GM12878 (cell line): ENCODE measurements at regions not wholly inside any gene's neighbourhood (a gene's known extent, or its start where the extent isn't known, plus 50 kb on each side); places are given as distances from the start of the nearest gene placed in this dataset.

Experiments used
- ATAC-seq: fragments of 200-7000 bp; cut with Tn5 transposase; 3 replicates; pipeline ENCODE4 v1.9.1; 2020; ENCODE audit warnings: mild to moderate bottlenecking, moderate library complexity
- BruUV-seq: library from RNA; stranded (reverse); fragments of 400-500 nt; replicated peaks from 2 replicates; lab custom pipeline; 2021; lab: Mats Ljungman, UMichigan
- CTCF ChIA-PET: fragments of 300-600 bp; sonication (Branson Sonifier 250); formaldehyde crosslinking; extraction: SDS; loops from one replicate; lab custom pipeline; 2021; ENCODE audit warnings: inconsistent platforms; lab: Yijun Ruan, JAX
- POLR2A ChIA-PET: fragments of 350-600 bp; formaldehyde crosslinking; extraction: SDS; loops from one replicate; lab custom pipeline; 2021; ENCODE audit warnings: inconsistent platforms; lab: Charles Lee
- RAD21 ChIA-PET: fragments of 300-600 bp; sonication (Branson Sonifier 250); formaldehyde crosslinking; loops from one replicate; lab custom pipeline; 2023; ENCODE audit warnings: antibody characterized with exemption; ENCODE audit not compliant: unreplicated experiment; lab: Charles Lee
- SMC1A ChIA-PET: fragments of 300-600 bp; sonication (Branson Sonifier 250); formaldehyde crosslinking; loops from one replicate; lab custom pipeline; 2023; ENCODE audit not compliant: unreplicated experiment, uncharacterized antibody; lab: Charles Lee
- DNase-seq: peaks from one replicate; pipeline ENCODE4 v3.0.0-alpha.2; 2011; ENCODE audit warnings: low read depth, low spot score
- FAIRE-seq: peaks from 3 replicates; lab custom pipeline; 2011; peaks lifted over from hg19 to GRCh38; lab: Jason Lieb, UNC
- H2AFZ ChIP-seq: 2 replicates; pipeline ENCODE4 v1.6.0; 2011; ENCODE audit warnings: low read depth, low read length, control low read depth; ENCODE audit not compliant: control insufficient read depth
- H3K27ac ChIP-seq: 2 replicates; pipeline ENCODE4 v1.5.1; 2011; ENCODE audit warnings: control low read depth; ENCODE audit not compliant: control insufficient read depth, insufficient read depth
- H3K27me3 ChIP-seq, 2 experiments: replicated peaks in 1 of 2; 2 replicates each; pipeline versions ENCODE4 v1.6.0 to v1.6.1; 2011; ENCODE audit warnings: low read length in 1 of 2; ENCODE audit not compliant: control insufficient read depth in 2 of 2, insufficient read depth in 2 of 2
- H3K36me3 ChIP-seq, 2 experiments: 2 replicates each; pipeline ENCODE4 v1.5.1; 2011; ENCODE audit warnings: low read length in 1 of 2; ENCODE audit not compliant: control insufficient read depth in 2 of 2, insufficient read depth in 2 of 2
- H3K4me1 ChIP-seq: 2 replicates; pipeline ENCODE4 v1.6.1; 2011; ENCODE audit warnings: mild to moderate bottlenecking, low read length, moderate library complexity, mixed read lengths; ENCODE audit not compliant: control insufficient read depth, insufficient read depth
- H3K4me2 ChIP-seq: 2 replicates; pipeline ENCODE4 v1.6.0; 2011; ENCODE audit warnings: control low read depth; ENCODE audit not compliant: control insufficient read depth, insufficient read depth
- H3K4me3 ChIP-seq: fragments of 200-600 bp; sonication (generic); 2 replicates; pipeline ENCODE4 v1.5.1; 2016
- H3K79me2 ChIP-seq: 2 replicates; pipeline ENCODE4 v1.6.0; 2011; ENCODE audit warnings: low read length; ENCODE audit not compliant: control insufficient read depth, insufficient read depth
- H3K9ac ChIP-seq: 2 replicates; pipeline ENCODE4 v1.8.0; 2011; ENCODE audit warnings: low read length, control low read depth, mixed read lengths; ENCODE audit not compliant: control insufficient read depth, insufficient read depth
- H3K9me3 ChIP-seq: replicated peaks from 3 replicates; pipeline ENCODE4 v1.5.1; 2011; ENCODE audit warnings: mild to moderate bottlenecking, low read length; ENCODE audit not compliant: control insufficient read depth, insufficient read depth
- H4K20me1 ChIP-seq: 2 replicates; pipeline ENCODE4 v1.6.0; 2011; ENCODE audit not compliant: control insufficient read depth, insufficient read depth
- CBFB ChIP-seq: IDR thresholded peaks from 2 replicates; pipeline ENCODE4 v1.6.1; 2016; ENCODE audit warnings: antibody characterized with exemption, low read depth
- CREM ChIP-seq: IDR thresholded peaks from 2 replicates; pipeline ENCODE4 v1.6.1; 2014; ENCODE audit warnings: antibody characterized with exemption, low read depth
- EZH2 ChIP-seq: IDR thresholded peaks from 2 replicates; pipeline ENCODE4 v1.6.1; 2012; ENCODE audit warnings: low read depth, mild to moderate bottlenecking, control low read depth, inconsistent platforms, low read length, borderline replicate concordance; ENCODE audit not compliant: control insufficient read depth
- FOS ChIP-seq: IDR thresholded peaks from 3 replicates; pipeline ENCODE4 v1.6.1; 2011; ENCODE audit warnings: borderline replicate concordance; ENCODE audit not compliant: insufficient read length; ENCODE audit errors: extremely low read depth
- NR2C1 ChIP-seq: fragments of 450-650 bp; IDR thresholded peaks from 2 replicates; pipeline ENCODE4 v1.6.1; 2017; ENCODE audit warnings: antibody characterized with exemption, mild to moderate bottlenecking, moderate library complexity
- POLR2AphosphoS5 ChIP-seq: IDR thresholded peaks from 2 replicates; pipeline ENCODE4 v1.6.1; 2011; ENCODE audit warnings: mild to moderate bottlenecking, low read length, inconsistent platforms
- RAD21 ChIP-seq: IDR thresholded peaks from 2 replicates; pipeline ENCODE4 v1.6.1; 2011; ENCODE audit warnings: mild to moderate bottlenecking, low read depth, low read length, moderate library complexity; ENCODE audit not compliant: insufficient read depth
- SIN3A ChIP-seq: IDR thresholded peaks from 2 replicates; pipeline ENCODE4 v1.6.1; 2012; ENCODE audit warnings: low read depth, low read length, improper control_type of control experiment
- SPI1 ChIP-seq: IDR thresholded peaks from 2 replicates; pipeline ENCODE4 v1.6.1; 2011; ENCODE audit warnings: low read depth, mild to moderate bottlenecking, low read length, moderate library complexity, borderline replicate concordance; ENCODE audit not compliant: insufficient read depth
- STAT3 ChIP-seq: IDR thresholded peaks from 2 replicates; pipeline ENCODE4 v1.6.1; 2011; ENCODE audit warnings: low read depth, low read length, improper control_type of control experiment
- SUZ12 ChIP-seq: fragments of 200-600 bp; sonication (generic); IDR thresholded peaks from one replicate; pipeline ENCODE4 v1.6.1; 2018; ENCODE audit warnings: antibody characterized with exemption, mild to moderate bottlenecking; ENCODE audit not compliant: unreplicated experiment
- TCF3 ChIP-seq: IDR thresholded peaks from 2 replicates; pipeline ENCODE4 v1.6.1; 2012; ENCODE audit warnings: low read depth, mild to moderate bottlenecking, low read length, borderline replicate concordance; ENCODE audit not compliant: insufficient read depth
- WGBS: methylation state at CpG from one replicate; pipeline ENCODE4 v1.1.6; 2016; ENCODE audit warnings: low lambda C conversion rate; ENCODE audit not compliant: insufficient replicate concordance, insufficient coverage; ENCODE audit errors: missing lambda C conversion rate; 5-methylcytosine and 5-hydroxymethylcytosine counted together
- in situ Hi-C: fragments of 300-500 bp; cut with MboI; formaldehyde crosslinking; loops from 9 replicates; pipeline ENCODE4 v1.14.3; 2018; ENCODE audit warnings: mixed read lengths
- intact Hi-C: fragments of 100-400 bp; cut with micrococcal nuclease; formaldehyde crosslinking; loops from one replicate; pipeline ENCODE4 v1.14.2; 2022; ENCODE audit not compliant: unreplicated experiment
- TF ChIP-seq, protein P1 (sequence below): fragments of 450-650 bp; formaldehyde crosslinking; IDR thresholded peaks from 2 replicates; pipeline ENCODE4 v1.4.0; 2020; ENCODE audit warnings: mild to moderate bottlenecking, moderate library complexity
- TF ChIP-seq, protein P2 (sequence below): IDR thresholded peaks from 2 replicates; pipeline ENCODE4 v1.6.1; 2011; ENCODE audit warnings: mild to moderate bottlenecking, low read depth, low read length, moderate library complexity; ENCODE audit not compliant: insufficient replicate concordance
- TF ChIP-seq, protein P3 (sequence below): fragments of 450-650 bp; IDR thresholded peaks from 2 replicates; pipeline ENCODE4 v1.6.1; 2018; ENCODE audit warnings: borderline replicate concordance, mild to moderate bottlenecking; ENCODE audit not compliant: partially characterized antibody

DNA sequence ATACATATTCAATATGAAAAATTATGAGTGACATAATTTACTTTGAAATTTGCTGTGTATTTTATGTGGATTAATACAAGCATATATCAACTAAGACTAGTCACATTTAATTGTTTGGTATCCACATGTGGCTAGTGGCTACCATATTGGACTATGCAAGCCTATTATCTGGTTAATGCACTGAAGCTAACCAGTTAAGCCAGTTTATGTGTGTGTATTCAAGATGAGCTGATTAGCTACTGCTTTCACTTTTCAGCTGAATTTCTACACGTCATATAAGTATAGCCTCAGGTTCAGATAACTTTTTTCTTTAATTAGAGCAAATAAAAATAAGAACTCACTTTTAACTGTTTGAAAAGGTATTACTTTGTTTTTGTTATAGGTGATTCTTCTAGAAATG lies 903.7 kb downstream of the TFAP2A start:
- no peak for FAIRE-seq

More for the DNA sequence above, 903.7 kb downstream of the TFAP2A start:
- H4K20me1 ChIP-seq, result no peaks in the 10 kb centered on the region
- no peaks in the 10 kb centered on the region for H3K79me2 ChIP-seq
- ChIA-PET SMC1A (interaction anchor here (1.3 kb wide), 1 partner anchor 9 kb away, joined by 3 read pairs; no protein-coding TSS in a partner anchor), POLR2A (no interaction called here), CTCF (no interaction called here), RAD21 (interaction anchor here (0.5 to 1.0 kb wide), 2 partner anchors 11 to 15 kb away, joined by 3 read pairs; no protein-coding TSS in a partner anchor)
- H2AFZ ChIP-seq, result no peak overlapping the region
- H3K4me1 ChIP-seq, result no peaks in the 10 kb centered on the region; the same call in 1 of the 2 replicates
- in situ Hi-C loops (no loop called here), intact Hi-C loops (no loop called here)
- H3K9me3 ChIP-seq, result no peaks in the 10 kb centered on the region; the same call in 2 of the 3 replicates
- no peak overlapping the region for H3K4me3 ChIP-seq
- no peak overlapping the region for H3K9ac ChIP-seq
- no peak for TF ChIP-seq RAD21
- TF ChIP-seq, protein P1, sequence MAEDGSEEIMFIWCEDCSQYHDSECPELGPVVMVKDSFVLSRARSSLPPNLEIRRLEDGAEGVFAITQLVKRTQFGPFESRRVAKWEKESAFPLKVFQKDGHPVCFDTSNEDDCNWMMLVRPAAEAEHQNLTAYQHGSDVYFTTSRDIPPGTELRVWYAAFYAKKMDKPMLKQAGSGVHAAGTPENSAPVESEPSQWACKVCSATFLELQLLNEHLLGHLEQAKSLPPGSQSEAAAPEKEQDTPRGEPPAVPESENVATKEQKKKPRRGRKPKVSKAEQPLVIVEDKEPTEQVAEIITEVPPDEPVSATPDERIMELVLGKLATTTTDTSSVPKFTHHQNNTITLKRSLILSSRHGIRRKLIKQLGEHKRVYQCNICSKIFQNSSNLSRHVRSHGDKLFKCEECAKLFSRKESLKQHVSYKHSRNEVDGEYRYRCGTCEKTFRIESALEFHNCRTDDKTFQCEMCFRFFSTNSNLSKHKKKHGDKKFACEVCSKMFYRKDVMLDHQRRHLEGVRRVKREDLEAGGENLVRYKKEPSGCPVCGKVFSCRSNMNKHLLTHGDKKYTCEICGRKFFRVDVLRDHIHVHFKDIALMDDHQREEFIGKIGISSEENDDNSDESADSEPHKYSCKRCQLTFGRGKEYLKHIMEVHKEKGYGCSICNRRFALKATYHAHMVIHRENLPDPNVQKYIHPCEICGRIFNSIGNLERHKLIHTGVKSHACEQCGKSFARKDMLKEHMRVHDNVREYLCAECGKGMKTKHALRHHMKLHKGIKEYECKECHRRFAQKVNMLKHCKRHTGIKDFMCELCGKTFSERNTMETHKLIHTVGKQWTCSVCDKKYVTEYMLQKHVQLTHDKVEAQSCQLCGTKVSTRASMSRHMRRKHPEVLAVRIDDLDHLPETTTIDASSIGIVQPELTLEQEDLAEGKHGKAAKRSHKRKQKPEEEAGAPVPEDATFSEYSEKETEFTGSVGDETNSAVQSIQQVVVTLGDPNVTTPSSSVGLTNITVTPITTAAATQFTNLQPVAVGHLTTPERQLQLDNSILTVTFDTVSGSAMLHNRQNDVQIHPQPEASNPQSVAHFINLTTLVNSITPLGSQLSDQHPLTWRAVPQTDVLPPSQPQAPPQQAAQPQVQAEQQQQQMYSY (CRISPR knock-in tag), result no peak
- TF ChIP-seq SIN3A, result no peak
- TF ChIP-seq SPI1, result no peak
- no peak for TF ChIP-seq EZH2
- TF ChIP-seq NR2C1, result no peak
- TF ChIP-seq POLR2AphosphoS5, result no peak
- no peak for TF ChIP-seq FOS
- TF ChIP-seq STAT3, result no peak
- TF ChIP-seq CBFB, result no peak
- TF ChIP-seq SUZ12, result no peak
- TF ChIP-seq, protein P2, sequence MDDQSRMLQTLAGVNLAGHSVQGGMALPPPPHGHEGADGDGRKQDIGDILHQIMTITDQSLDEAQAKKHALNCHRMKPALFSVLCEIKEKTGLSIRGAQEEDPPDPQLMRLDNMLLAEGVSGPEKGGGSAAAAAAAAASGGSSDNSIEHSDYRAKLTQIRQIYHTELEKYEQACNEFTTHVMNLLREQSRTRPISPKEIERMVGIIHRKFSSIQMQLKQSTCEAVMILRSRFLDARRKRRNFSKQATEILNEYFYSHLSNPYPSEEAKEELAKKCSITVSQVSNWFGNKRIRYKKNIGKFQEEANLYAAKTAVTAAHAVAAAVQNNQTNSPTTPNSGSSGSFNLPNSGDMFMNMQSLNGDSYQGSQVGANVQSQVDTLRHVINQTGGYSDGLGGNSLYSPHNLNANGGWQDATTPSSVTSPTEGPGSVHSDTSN, result no peak
- TF ChIP-seq, protein P3, sequence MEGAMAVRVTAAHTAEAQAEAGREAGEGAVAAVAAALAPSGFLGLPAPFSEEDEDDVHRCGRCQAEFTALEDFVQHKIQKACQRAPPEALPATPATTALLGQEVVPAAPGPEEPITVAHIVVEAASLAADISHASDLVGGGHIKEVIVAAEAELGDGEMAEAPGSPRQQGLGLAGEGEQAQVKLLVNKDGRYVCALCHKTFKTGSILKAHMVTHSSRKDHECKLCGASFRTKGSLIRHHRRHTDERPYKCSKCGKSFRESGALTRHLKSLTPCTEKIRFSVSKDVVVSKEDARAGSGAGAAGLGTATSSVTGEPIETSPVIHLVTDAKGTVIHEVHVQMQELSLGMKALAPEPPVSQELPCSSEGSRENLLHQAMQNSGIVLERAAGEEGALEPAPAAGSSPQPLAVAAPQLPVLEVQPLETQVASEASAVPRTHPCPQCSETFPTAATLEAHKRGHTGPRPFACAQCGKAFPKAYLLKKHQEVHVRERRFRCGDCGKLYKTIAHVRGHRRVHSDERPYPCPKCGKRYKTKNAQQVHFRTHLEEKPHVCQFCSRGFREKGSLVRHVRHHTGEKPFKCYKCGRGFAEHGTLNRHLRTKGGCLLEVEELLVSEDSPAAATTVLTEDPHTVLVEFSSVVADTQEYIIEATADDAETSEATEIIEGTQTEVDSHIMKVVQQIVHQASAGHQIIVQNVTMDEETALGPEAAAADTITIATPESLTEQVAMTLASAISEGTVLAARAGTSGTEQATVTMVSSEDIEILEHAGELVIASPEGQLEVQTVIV, result no peak
- TF ChIP-seq TCF3, result no peak
- no peak for TF ChIP-seq CREM
- no peak overlapping the region for H3K27ac ChIP-seq
- no peak overlapping the region for H3K4me2 ChIP-seq
- no TSS peak for BruUV-seq
- ATAC-seq (no peak), DNase-seq (no peak)
- no peaks in the 10 kb centered on the region for H3K36me3 ChIP-seq
- WGBS, result 71% methylated on average over 1 of the region's 1 CpG
- no peaks in the 10 kb centered on the region for H3K27me3 ChIP-seq
